GM12874 (cell line): ENCODE measurements at regions not wholly inside any gene's neighbourhood (a gene's known extent, or its start where the extent isn't known, plus 50 kb on each side); places are given as distances from the start of the nearest gene placed in this dataset.

Experiments used
- CTCF ChIP-seq: IDR thresholded peaks from 2 replicates; pipeline ENCODE4 v1.5.1; 2011; ENCODE audit warnings: low read depth, mild to moderate bottlenecking, control low read depth, low read length, moderate library complexity; ENCODE audit not compliant: insufficient read depth

- no peak for TF ChIP-seq CTCF
Observed at GRCh38 chr13:34174671-34175145, 356.8 kb downstream of the RFC3 start.

GRCh38 chr13:34175551-34175950 is 357.6 kb downstream of the RFC3 start:
- no peak for TF ChIP-seq CTCF

GRCh38 chr13:34176633-34177032 is 358.7 kb downstream of the RFC3 start:
- no peak for TF ChIP-seq CTCF

- TF ChIP-seq CTCF = no peak
Observed at GRCh38 chr13:34179481-34179880, 361.5 kb downstream of the RFC3 start.

DNA sequence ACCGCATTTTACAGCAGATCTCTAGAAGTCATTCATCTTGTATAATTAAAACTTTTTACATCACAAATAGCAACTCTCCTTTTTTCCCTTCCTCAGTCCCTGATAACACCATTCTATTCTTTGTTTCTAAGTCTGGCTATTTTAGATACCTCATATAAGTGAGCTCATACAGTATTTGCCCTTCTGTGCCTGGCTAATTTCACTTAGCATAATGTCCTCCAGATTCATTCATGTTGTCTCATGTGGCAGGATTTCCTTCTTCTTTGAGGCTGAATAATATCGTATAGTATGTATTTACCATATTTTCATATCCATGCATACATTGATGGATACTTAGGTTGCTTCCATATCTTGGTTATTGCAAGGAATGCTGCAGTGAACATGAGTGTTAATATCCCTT is 362.0 kb downstream of the RFC3 start:
- no peak for TF ChIP-seq CTCF

GRCh38 chr13:34189946-34190345 is 372.0 kb downstream of the RFC3 start:
- no peak for TF ChIP-seq CTCF

- no peak for TF ChIP-seq CTCF
Observed at GRCh38 chr13:34201050-34201913, 383.3 kb downstream of the RFC3 start.
